ENCODE measurements at regions not wholly inside any gene's neighbourhood (a gene's known extent, or its start where the extent isn't known, plus 50 kb on each side); places are given as distances from the start of the nearest gene placed in this dataset.

DNA sequence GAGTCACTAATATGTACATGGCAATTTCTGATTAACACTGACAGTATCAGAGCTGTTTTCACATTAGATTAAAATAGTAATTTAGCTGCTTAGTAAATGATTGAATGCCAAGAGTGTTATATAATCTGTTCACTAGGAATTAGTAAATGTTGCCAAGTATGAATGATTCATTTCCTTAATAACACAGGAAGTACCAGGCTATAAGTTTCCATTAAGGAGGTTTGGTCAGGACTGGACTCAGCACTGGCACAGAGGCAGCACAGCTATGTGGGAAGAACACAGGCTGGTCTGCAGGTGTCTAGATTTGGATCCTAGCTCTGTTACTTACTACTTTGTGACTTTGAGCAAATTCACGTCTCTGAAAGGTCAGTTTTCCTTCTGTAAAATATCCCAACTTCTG lies 97.2 kb downstream of the TDRD15 start:
- Mint-ChIP-seq H3K27me3 (ENCODE audit: insufficient read depth, unreplicated experiment) (no peaks in the 10 kb centered on the region), H3K9me3 (ENCODE audit: unreplicated experiment) (peaks cover 11% of the 10 kb centered on the region), H3K4me1 (ENCODE audit: low read depth, unreplicated experiment) (peaks cover 15% of the 10 kb centered on the region), H3K4me3 (ENCODE audit: unreplicated experiment) (no peak overlapping the region), H3K36me3 (ENCODE audit: insufficient read depth, unreplicated experiment) (no peaks in the 10 kb centered on the region), H3K27ac (ENCODE audit: unreplicated experiment) (no peak overlapping the region)
- no peaks in the 10 kb centered on the region for H3K27me3 ChIP-seq (replicated peaks; ENCODE audit: control insufficient read depth, insufficient read depth, low read length)
- intact Hi-C loops (cut with micrococcal nuclease; ENCODE audit: unreplicated experiment), result loop anchor here (10.0 kb wide), 1 partner anchor 46 kb away; no protein-coding TSS in a partner anchor
- H3K4me3 ChIP-seq (ENCODE audit: low read depth, low read length), result no peak overlapping the region
- ChIA-PET CTCF (no interaction called here), POLR2A (no interaction called here)
- no peaks in the 10 kb centered on the region for H3K36me3 ChIP-seq (ENCODE audit: control insufficient read depth, insufficient read depth, low read length)
- DNase-seq, result no peak
- H3K4me1 ChIP-seq, result peaks cover 10% of the 10 kb centered on the region
- H3K9me3 ChIP-seq, result peaks cover 8% of the 10 kb centered on the region; the same call in 1 of the 2 replicates
- BruUV-seq (replicated peaks), result no TSS peak
- TF ChIP-seq, protein P1, sequence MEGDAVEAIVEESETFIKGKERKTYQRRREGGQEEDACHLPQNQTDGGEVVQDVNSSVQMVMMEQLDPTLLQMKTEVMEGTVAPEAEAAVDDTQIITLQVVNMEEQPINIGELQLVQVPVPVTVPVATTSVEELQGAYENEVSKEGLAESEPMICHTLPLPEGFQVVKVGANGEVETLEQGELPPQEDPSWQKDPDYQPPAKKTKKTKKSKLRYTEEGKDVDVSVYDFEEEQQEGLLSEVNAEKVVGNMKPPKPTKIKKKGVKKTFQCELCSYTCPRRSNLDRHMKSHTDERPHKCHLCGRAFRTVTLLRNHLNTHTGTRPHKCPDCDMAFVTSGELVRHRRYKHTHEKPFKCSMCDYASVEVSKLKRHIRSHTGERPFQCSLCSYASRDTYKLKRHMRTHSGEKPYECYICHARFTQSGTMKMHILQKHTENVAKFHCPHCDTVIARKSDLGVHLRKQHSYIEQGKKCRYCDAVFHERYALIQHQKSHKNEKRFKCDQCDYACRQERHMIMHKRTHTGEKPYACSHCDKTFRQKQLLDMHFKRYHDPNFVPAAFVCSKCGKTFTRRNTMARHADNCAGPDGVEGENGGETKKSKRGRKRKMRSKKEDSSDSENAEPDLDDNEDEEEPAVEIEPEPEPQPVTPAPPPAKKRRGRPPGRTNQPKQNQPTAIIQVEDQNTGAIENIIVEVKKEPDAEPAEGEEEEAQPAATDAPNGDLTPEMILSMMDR (IDR thresholded peaks at IDR 0.05; ENCODE audit: insufficient read depth in 1 of 2, low read depth in 1 of 2, low read length in 1 of 2, severe bottlenecking in 1 of 2, unreplicated experiment in 1 of 2), result no peak

DNA sequence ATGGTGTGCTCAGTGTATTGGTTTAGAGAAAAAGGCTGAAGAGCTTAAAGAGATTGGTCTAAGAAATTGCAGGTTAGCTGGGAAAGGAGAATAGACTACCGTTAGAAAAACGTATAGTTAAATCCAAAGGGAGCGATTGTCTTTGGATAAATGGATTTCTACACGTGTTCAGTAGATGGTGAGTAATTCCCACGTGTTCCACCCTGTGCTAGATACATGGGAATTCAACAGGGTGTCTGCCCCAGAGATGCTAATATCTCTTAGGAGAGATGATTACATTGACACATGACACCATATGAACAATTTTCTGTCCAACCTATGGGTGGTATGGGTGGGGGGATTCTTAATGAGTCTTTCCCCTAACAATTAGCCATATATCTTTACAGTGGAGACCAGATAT lies 99.8 kb downstream of the TDRD15 start:
- H3K36me3 Mint-ChIP-seq (ENCODE audit: insufficient read depth, unreplicated experiment), result no peaks in the 10 kb centered on the region
- Histone ChIP-seq H3K27me3 (replicated peaks; ENCODE audit: control insufficient read depth, insufficient read depth, low read length) (no peaks in the 10 kb centered on the region), H3K4me1 (peaks cover 8% of the 10 kb centered on the region), H3K36me3 (ENCODE audit: control insufficient read depth, insufficient read depth, low read length) (no peaks in the 10 kb centered on the region), H3K4me3 (ENCODE audit: low read depth, low read length) (no peak overlapping the region), H3K9me3 (no peaks in the 10 kb centered on the region)
- peaks cover 4% of the 10 kb centered on the region for H3K4me1 Mint-ChIP-seq (ENCODE audit: low read depth, unreplicated experiment)
- POLR2A ChIA-PET, result no interaction called here
- H3K27ac Mint-ChIP-seq (ENCODE audit: unreplicated experiment), result no peak overlapping the region
- no TSS peak for BruUV-seq (replicated peaks)
- H3K27me3 Mint-ChIP-seq (ENCODE audit: insufficient read depth, unreplicated experiment), result no peaks in the 10 kb centered on the region
- DNase-seq, result no peak
- intact Hi-C loops (cut with micrococcal nuclease; ENCODE audit: unreplicated experiment), result loop anchor here (10.0 kb wide), 1 partner anchor 49 kb away; no protein-coding TSS in a partner anchor
- H3K9me3 Mint-ChIP-seq (ENCODE audit: unreplicated experiment), result no peaks in the 10 kb centered on the region
- H3K4me3 Mint-ChIP-seq (ENCODE audit: unreplicated experiment), result no peak overlapping the region
- CTCF ChIA-PET, result no interaction called here
- TF ChIP-seq, protein P1 (IDR thresholded peaks at IDR 0.05; ENCODE audit: insufficient read depth in 1 of 2, low read depth in 1 of 2, low read length in 1 of 2, severe bottlenecking in 1 of 2, unreplicated experiment in 1 of 2), result no peak

DNA sequence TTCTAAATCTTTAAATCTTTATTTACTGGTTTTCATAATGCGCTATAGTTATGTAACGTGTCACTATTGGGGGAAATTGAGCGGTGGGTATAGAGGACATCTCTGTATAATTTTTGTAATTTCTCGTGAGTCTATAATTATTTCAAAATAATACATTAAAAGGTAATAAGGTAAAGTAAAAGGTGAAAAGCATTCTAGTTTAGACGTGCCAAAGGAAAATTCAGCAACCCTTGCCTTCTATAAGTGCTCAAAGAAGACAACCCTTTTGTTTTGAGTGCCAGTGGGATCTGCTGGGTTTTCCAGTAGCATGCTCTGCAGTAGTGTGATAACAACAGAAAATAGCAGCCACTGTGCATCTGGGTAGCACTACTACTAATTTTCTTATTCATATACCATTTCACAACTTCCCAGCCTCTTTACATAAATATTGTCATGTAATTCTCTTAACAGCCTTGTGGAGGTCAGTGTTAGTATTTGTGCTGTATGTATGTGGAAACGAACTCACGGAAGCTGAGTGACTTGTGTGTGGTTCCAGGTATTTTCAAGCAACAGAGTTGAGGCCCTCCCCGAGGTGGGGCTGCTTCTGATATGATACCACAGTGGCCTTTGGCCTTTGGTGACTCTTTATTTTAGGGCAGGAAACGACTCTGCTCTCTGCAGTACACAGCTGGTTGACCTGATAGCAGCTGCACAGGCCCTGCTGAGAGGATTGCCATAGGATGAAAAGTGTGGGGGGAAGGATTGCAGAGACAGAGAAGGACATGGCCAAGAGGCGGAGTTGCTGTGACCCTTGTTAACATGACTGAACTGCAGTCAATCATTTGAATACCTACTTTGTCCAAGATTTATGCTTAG lies 104.5 kb downstream of the TDRD15 start:
- H3K27me3 ChIP-seq (replicated peaks; ENCODE audit: control insufficient read depth, insufficient read depth, low read length), result no peaks in the 10 kb centered on the region
- DNase-seq, result peak; percentile 16 to 48
- H3K4me3 Mint-ChIP-seq (ENCODE audit: unreplicated experiment), result no peak overlapping the region
- no peaks in the 10 kb centered on the region for H3K27me3 Mint-ChIP-seq (ENCODE audit: insufficient read depth, unreplicated experiment)
- H3K9me3 ChIP-seq, result no peaks in the 10 kb centered on the region
- ChIA-PET POLR2A (no interaction called here), CTCF (interaction anchor here (0.6 kb wide), 1 partner anchor 60 kb away, joined by 3 read pairs; no protein-coding TSS in a partner anchor)
- no TSS peak for BruUV-seq (replicated peaks)
- H3K4me1 Mint-ChIP-seq (ENCODE audit: low read depth, unreplicated experiment), result peaks cover 7% of the 10 kb centered on the region
- no peak overlapping the region for H3K4me3 ChIP-seq (ENCODE audit: low read depth, low read length)
- intact Hi-C loops (cut with micrococcal nuclease; ENCODE audit: unreplicated experiment), result loop anchor here (1.0 to 10.0 kb wide), 3 partner anchors 39 to 89 kb away; no protein-coding TSS in a partner anchor
- no peaks in the 10 kb centered on the region for H3K9me3 Mint-ChIP-seq (ENCODE audit: unreplicated experiment)
- no peaks in the 10 kb centered on the region for H3K36me3 Mint-ChIP-seq (ENCODE audit: insufficient read depth, unreplicated experiment)
- peaks cover 16% of the 10 kb centered on the region for H3K4me1 ChIP-seq
- peak overlapping the region; percentile 31 for H3K27ac Mint-ChIP-seq (ENCODE audit: unreplicated experiment)
- H3K36me3 ChIP-seq (ENCODE audit: control insufficient read depth, insufficient read depth, low read length), result no peaks in the 10 kb centered on the region
- TF ChIP-seq, protein P1 (IDR thresholded peaks at IDR 0.05; ENCODE audit: insufficient read depth in 1 of 2, low read depth in 1 of 2, low read length in 1 of 2, severe bottlenecking in 1 of 2, unreplicated experiment in 1 of 2), result no peak

Data from Caco-2 (cell line).